GM12874 (cell line): ENCODE measurements at regions not wholly inside any gene's neighbourhood (a gene's known extent, or its start where the extent isn't known, plus 50 kb on each side); places are given as distances from the start of the nearest gene placed in this dataset.

Experiments
- CTCF ChIP-seq: IDR thresholded peaks from 2 replicates; pipeline ENCODE4 v1.5.1; 2011; ENCODE audit warnings: low read depth, mild to moderate bottlenecking, control low read depth, low read length, moderate library complexity; ENCODE audit not compliant: insufficient read depth

GRCh38 chr13:104001766-104002165 lies 935.5 kb upstream of the SLC10A2 start:
- no peak for TF ChIP-seq CTCF

- no peak for TF ChIP-seq CTCF
Observed at GRCh38 chr13:103996733-103997132, 930.5 kb upstream of the SLC10A2 start.

- TF ChIP-seq CTCF = no peak
Observed at GRCh38 chr13:103983948-103984347, 917.7 kb upstream of the SLC10A2 start.

- TF ChIP-seq CTCF = no peak
Observed at GRCh38 chr13:103976371-103976770, 910.2 kb upstream of the SLC10A2 start.

- TF ChIP-seq CTCF = no peak
Observed at GRCh38 chr13:103973740-103974139, 907.5 kb upstream of the SLC10A2 start.

GRCh38 chr13:103969520-103970050 lies 903.4 kb upstream of the SLC10A2 start:
- TF ChIP-seq CTCF = no peak

- TF ChIP-seq CTCF = no peak
Observed at GRCh38 chr13:103965506-103966243, 899.5 kb upstream of the SLC10A2 start.

- TF ChIP-seq CTCF = no peak
Observed at GRCh38 chr13:103961784-103962183, 895.6 kb upstream of the SLC10A2 start.
